GM18909 (cell line): ENCODE measurements at regions not wholly inside any gene's neighbourhood (a gene's known extent, or its start where the extent isn't known, plus 50 kb on each side); places are given as distances from the start of the nearest gene placed in this dataset.

Experiments used
- ATAC-seq: cut with Tn5 transposase; IDR thresholded peaks from one replicate; pipeline ENCODE4 v1.9.1; 2021; ENCODE audit warnings: mild to moderate bottlenecking; ENCODE audit not compliant: unreplicated experiment, poor library complexity

GRCh38 chr1:219292999-219293398 lies 119.3 kb downstream of the LYPLAL1 start:
- no peak for ATAC-seq

GRCh38 chr1:219292341-219292740 lies 118.7 kb downstream of the LYPLAL1 start:
- ATAC-seq: no peak

GRCh38 chr1:219289171-219289570 lies 115.5 kb downstream of the LYPLAL1 start:
- no peak for ATAC-seq

GRCh38 chr1:219283541-219283940 lies 109.9 kb downstream of the LYPLAL1 start:
- no peak for ATAC-seq

- ATAC-seq: no peak
Measured at GRCh38 chr1:219281831-219282230, 108.2 kb downstream of the LYPLAL1 start.

- no peak for ATAC-seq
Measured at GRCh38 chr1:219279017-219279770, 105.5 kb downstream of the LYPLAL1 start.

GRCh38 chr1:219278288-219278687 lies 104.6 kb downstream of the LYPLAL1 start:
- no peak for ATAC-seq

- no peak for ATAC-seq
Measured at GRCh38 chr1:219277304-219278105, 103.8 kb downstream of the LYPLAL1 start.

GRCh38 chr1:219276049-219276738 lies 102.5 kb downstream of the LYPLAL1 start:
- no peak for ATAC-seq

- no peak for ATAC-seq
Measured at GRCh38 chr1:219273088-219273686, 99.5 kb downstream of the LYPLAL1 start.

- no peak for ATAC-seq
Measured at GRCh38 chr1:219271818-219272535, 98.3 kb downstream of the LYPLAL1 start.

GRCh38 chr1:219269171-219269570 lies 95.5 kb downstream of the LYPLAL1 start:
- no peak for ATAC-seq

- no peak for ATAC-seq
Measured at GRCh38 chr1:219266524-219266923, 92.8 kb downstream of the LYPLAL1 start.

- ATAC-seq: no peak
Measured at GRCh38 chr1:219265026-219265515, 91.4 kb downstream of the LYPLAL1 start.

- no peak for ATAC-seq
Measured at GRCh38 chr1:219264561-219264960, 90.9 kb downstream of the LYPLAL1 start.
